DMS79 treated with DMSO at 0.1 percent for 48 hours (cell line): ENCODE measurements at regions not wholly inside any gene's neighbourhood (a gene's known extent, or its start where the extent isn't known, plus 50 kb on each side); places are given as distances from the start of the nearest gene placed in this dataset.
"Not testable (repeated sequence)": the region's sequence is repeated elsewhere in the genome, so short reads cannot be mapped to it uniquely, and the experiment has no call there.

ENCODE experiments used
- DNase-seq: peaks from one replicate; lab custom pipeline; 2025; lab: John Stamatoyannopoulos, UW

DNA sequence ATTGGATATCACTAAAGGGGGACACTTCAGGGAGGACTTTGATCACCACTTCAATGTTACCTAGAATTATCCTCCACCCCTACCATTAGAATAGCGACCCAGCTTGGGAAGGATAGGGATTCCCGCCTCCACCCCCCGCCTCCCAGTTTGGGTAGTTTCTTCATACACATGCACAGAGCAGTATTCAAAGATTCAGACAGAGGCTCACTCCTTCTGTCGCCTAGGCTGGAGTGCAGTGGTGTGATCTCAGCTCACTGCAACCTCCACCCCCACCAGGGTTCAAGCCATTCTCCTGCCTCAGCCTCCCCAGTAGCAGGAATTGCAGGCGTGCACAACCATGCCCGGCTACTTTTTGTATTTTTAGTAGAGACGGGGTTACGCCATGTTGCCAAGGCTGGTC, 1166.1 kb downstream of the TYW1 start:
- DNase-seq = no peak

DNA sequence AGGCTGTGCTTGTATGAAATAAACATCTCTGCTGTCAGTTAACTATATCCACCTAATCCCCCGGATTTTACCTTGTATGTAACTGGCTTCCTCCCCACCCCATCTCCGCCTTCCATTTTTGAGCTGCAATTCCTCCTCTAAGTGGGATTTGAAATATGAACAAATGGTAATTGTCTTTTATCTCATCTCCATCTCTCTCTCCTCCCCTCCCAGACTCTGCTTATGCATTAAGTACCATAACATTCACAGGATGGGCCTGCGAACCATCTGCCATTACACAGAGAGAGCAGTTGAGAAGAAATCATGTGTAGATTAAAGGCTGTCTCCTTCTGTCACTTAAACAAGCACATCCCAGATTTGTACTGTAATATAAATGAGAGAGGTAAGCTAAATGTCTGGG, 1169.9 kb downstream of the TYW1 start:
- no peak for DNase-seq

DNA sequence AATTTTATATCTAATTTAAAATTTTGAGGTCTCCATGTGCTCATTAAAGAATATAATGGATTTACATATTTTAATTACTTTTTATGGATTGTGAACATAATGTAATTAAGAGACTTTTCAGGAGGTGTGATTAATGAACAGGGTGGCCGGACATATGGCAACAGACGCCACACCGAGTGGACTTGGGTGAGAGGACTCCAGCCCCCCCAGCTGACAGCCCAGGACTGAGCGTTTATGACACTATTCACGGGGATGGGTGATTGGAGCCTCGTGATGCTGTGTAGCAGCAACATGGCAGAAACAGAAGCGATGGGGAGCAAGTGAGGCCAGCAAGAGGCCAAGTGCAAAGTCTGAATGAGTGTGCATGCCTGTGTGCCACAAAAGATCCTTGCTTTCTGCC, 1176.9 kb downstream of the TYW1 start:
- DNase-seq = no peak

GRCh38 chr7:68176974-68177373, 1180.3 kb downstream of the TYW1 start:
- peak; percentile 8 for DNase-seq

- DNase-seq = no peak
Measured at GRCh38 chr7:68180761-68181160, 1184.1 kb downstream of the TYW1 start.

GRCh38 chr7:68183176-68183575, 1186.5 kb downstream of the TYW1 start:
- peak; percentile 75 for DNase-seq

DNA sequence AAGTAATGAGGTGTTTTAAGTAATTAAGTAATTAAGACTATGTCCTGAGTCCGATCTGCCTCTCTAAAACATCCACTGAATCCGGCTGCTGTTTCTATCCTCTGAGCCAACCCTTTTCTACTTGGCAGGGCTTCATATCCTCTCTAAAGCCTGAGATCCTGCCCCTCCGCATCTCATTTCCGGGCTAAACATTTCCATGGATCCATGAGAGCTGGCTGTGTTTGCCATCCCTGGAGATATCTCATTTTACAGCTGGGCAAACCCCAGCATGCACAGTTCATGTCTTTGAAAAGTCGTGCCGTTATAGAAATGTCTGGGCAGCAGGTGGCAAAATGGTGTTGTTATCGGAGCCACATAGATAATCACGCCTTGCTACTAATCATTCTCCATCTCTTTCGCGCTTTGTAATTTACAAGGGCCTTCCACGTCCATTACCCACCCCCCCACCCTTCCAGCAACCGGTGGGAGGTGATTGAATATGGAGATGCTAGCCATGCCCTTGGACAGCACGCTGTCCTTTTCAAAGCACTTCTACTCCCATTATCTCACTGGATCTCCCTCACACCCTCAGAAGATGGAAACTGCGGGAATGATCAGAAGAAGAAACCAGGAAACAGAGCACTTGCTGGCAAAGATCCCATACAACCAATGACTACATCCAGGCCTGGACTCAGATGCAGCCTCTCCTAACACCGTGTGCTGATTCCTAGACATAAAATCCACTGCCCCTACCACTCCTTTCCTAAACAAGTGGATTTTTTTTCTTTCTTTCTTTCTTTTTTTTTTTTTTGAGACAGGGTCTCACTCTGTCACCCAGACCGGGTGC, 1189.2 kb downstream of the TYW1 start:
- peak; percentile 44 for DNase-seq

DNA sequence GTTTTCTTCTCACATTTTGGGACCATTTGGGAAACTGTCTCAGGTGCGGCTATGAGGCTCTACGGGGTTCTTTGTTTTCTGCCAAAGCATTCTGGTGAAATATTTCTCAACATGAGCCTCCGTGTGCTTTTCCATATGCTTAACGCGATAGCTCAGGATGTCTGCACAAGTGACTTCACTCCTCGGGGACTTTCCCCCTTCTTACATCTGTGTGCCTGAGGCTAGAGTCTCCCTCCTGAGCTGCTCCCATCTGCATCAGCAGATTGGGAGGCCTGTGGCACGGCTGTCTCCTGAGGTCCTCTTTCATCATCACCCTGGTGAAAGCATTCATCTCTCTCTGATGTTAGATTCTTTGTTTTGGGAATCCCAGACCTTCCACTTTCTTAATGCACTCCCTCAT, 1190.9 kb downstream of the TYW1 start:
- DNase-seq = no peak

GRCh38 chr7:68192941-68193340, 1196.3 kb downstream of the TYW1 start:
- DNase-seq = no peak

GRCh38 chr7:68195642-68196041, 1199.0 kb downstream of the TYW1 start:
- not testable (repeated sequence) for DNase-seq

DNA sequence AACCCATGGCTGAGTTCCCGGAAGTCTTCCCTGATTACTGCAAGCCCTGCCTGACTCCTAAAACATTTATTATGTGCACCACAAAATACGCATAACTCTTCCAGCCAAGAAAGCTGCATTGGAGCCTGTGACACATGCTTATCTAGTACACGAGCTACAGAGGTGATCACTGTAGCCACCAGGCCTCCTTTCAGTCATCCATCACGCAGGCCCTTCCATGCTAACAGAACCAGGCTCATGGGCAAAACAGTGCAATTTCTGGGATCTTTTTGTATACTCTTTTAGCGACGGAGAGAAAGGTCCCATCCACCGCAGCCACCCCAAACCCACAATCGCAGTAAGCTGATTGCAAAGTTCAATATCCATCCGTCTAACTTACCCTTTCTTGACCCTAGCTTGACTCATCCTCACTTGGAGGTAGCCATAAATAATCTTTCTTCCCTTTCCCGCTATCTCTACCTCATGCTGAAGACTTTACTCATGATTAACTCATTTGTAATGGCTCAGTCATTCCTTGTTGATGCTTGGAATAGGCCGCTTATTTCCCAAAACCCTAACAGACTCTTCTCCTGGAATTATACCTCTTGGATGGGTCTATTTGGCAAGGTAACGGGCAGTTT, 1203.5 kb downstream of the TYW1 start:
- DNase-seq = no peak

DNA sequence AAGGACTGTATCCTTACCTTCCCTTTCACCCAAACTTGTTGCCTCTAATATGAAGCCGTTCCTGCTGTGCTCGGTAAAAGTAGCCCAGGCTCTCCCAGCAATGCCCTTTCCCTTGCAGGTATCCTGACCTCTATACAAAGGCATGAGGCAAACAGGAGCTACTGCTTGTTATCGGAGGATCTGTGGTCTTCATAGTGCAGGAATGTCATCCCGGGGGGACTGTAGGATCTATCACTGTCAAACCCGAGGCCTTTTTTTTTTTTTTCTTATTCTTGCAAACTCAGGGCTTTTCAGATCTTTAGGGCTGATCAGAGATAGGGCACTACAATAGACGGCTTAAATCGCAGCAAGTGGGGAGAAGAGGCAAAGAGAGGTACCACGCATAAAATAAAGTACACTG, 1206.6 kb downstream of the TYW1 start:
- DNase-seq = no peak

DNA sequence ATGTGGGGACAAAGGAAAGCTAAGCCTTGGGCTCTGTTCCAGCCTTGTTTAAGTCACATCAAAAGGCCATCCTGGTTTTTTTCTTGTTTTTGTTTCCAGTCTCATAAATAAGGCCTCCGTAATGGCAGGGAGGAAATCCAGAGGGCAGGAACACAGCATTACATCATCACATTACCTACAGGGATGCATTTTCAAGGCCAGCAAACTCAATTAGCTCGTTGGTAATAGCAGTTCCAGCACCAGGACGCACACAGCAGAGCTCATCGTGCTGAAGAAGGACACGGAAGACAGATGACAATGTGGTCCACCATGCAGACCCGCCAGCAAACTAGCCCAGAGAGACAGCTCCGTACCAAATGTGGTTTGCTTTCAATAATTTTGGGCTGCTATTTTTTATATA, 1209.2 kb downstream of the TYW1 start:
- no peak for DNase-seq

DNA sequence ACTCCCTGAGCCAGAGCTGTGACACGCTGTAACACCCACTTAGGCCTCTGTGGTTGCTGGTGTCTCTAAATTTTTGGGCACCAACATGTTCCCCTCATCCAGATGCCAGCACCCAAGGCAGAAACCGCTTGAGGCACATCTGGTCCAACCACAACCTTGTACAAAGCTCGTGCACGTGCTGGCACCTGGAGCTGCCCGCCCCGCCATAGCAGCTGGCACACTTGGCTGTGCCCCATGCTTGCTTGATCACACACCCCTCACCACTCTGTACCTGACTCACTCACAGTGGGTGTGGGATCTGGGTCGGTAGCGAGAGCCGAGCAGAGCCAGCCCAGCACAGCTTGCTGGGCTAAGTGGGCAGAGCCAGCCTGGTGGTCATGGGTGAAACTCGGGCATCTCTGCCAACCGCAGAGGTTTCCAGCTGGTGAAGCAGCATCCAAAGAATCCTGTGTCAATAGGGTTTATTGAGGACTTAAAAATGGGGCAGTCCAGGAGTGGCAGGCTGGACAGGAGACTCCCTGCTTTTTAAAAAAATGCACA, 1210.4 kb downstream of the TYW1 start:
- no peak for DNase-seq

- no peak for DNase-seq
Measured at GRCh38 chr7:68207676-68208075, 1211.0 kb downstream of the TYW1 start.

DNA sequence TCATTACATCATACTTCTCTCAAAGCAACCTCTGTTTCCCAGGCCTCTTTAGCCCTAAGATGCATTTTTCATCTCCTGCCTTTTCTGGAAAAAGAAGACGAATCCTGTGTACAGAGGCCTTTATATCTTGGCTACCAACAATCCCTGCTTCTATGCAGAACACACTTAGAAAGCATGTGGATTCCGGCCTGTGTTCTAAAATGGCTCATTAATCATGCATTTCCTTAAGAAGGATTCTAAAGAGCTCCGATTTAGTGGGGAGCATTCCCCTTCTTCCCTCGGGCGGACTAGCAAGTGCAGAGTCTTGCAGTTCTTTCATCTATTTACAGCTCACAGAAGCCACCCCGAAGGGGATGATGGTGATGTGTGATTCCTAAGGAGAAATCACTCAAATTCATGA, 1212.9 kb downstream of the TYW1 start:
- no peak for DNase-seq

GRCh38 chr7:68213838-68214237, 1217.2 kb downstream of the TYW1 start:
- DNase-seq = no peak

DNA sequence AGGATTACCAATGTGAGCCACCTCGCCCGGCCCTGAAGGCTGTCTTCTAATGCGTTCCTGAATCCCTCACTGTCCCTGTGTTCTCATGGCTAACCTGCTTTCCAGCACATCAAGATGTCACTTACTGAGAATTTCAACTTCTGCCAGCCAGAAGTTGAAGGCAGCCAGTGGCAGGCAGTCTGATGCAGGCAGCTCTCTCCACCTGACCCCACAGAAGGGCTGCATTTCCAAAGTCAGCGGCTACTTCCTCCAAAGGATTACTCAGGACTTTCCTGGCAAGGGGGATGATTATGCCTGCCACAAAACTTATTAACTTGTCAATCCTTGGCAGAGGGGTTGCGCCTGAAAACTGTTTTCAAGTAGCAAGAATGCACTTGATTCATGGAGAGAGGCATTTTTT, 1219.4 kb downstream of the TYW1 start:
- DNase-seq = no peak

GRCh38 chr7:68217426-68217825, 1220.8 kb downstream of the TYW1 start:
- DNase-seq = no peak

DNA sequence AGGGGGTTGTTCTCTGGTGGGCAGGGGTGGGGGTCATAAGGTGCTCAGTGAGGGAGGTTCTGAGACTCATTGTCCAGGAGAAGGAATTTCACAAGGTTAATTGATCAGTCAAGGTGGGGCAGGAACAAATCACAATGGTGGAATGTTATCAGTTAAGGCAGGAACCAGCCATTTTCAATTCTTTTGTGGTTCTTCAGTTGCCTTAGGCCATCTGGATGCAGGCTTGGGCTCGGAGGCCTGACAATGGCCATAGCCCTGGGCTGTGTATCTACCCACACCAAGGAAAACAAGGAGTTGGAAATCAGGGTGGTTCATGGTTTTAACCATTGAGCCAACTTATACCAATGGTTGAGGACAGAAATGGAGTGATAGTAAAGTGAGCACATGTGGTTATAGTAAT, 1221.8 kb downstream of the TYW1 start:
- DNase-seq = no peak

DNA sequence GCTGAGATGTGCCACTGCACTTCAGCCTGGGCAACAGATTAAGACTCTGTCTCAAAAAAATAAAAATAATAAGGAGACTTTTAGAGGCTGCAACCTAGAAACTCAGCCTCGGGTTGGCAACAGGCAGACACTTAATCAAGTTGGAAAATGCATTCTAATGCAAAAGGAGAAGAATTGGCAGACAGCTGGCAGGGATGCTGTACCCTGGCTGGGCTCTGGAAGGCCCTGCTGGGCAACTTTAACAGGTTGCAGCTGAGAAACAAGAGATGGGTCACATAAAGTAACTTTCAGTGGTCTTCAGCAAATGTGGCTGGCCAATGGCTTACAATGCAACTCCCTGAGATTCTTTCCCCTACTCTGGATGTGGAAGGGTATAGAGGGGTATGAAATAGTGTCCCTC, 1225.7 kb downstream of the TYW1 start:
- no peak for DNase-seq

- DNase-seq = peak; percentile 95
Measured at GRCh38 chr7:68224041-68224741, 1227.6 kb downstream of the TYW1 start.

- not testable (repeated sequence) for DNase-seq
Measured at GRCh38 chr7:68231011-68231410, 1234.4 kb downstream of the TYW1 start.
